Omental fat pad (tissue), 3 donors: ENCODE measurements at regions not wholly inside any gene's neighbourhood (a gene's known extent, or its start where the extent isn't known, plus 50 kb on each side); places are given as distances from the start of the nearest gene placed in this dataset.
"Not testable (repeated sequence)": the region's sequence is repeated elsewhere in the genome, so short reads cannot be mapped to it uniquely, and the experiment has no call there.

Experiments used
- ATAC-seq: fragments of 150-250 bp; one replicate; pipeline ENCODE4 v1.9.1; 2016; ENCODE audit warnings: mild to moderate bottlenecking, moderate library complexity; ENCODE audit not compliant: low FRiP score
- DNase-seq: peaks from one replicate; pipeline ENCODE4 v3.0.0-alpha.2; 2019; ENCODE audit warnings: low spot score
- TF ChIP-seq, protein P1 (sequence below), 3 donors: fragments of 450-650 bp; IDR thresholded peaks; one replicate each; pipeline ENCODE4 v1.5.1; 2016 to 2017; ENCODE audit warnings: antibody characterized with exemption in 3 of 3, mild to moderate bottlenecking in 3 of 3, moderate library complexity in 2 of 3

DNA sequence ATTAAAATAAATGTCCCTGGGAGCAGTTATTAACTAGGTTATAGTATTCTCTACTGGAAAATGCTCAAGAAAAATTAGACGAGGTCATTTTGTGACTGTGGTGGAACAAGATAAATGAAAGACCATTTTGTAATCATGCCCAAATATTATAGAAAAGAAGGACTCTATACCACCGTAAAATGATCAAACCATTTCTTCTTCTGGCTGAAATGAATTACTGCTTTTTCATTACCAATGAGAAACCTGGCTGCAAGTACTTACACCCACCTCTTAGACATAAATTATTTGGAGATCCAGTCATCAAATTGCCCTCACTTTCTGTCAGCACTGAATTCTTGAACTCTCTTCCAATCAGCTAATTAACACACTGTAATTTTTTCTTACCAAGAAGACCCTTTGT, 74.2 kb upstream of the FSIP2 start:
- DNase-seq (no peak), ATAC-seq (no peak)
- TF ChIP-seq, protein P1, sequence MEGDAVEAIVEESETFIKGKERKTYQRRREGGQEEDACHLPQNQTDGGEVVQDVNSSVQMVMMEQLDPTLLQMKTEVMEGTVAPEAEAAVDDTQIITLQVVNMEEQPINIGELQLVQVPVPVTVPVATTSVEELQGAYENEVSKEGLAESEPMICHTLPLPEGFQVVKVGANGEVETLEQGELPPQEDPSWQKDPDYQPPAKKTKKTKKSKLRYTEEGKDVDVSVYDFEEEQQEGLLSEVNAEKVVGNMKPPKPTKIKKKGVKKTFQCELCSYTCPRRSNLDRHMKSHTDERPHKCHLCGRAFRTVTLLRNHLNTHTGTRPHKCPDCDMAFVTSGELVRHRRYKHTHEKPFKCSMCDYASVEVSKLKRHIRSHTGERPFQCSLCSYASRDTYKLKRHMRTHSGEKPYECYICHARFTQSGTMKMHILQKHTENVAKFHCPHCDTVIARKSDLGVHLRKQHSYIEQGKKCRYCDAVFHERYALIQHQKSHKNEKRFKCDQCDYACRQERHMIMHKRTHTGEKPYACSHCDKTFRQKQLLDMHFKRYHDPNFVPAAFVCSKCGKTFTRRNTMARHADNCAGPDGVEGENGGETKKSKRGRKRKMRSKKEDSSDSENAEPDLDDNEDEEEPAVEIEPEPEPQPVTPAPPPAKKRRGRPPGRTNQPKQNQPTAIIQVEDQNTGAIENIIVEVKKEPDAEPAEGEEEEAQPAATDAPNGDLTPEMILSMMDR (IDR thresholded peaks at IDR 0.05) = no peak

DNA sequence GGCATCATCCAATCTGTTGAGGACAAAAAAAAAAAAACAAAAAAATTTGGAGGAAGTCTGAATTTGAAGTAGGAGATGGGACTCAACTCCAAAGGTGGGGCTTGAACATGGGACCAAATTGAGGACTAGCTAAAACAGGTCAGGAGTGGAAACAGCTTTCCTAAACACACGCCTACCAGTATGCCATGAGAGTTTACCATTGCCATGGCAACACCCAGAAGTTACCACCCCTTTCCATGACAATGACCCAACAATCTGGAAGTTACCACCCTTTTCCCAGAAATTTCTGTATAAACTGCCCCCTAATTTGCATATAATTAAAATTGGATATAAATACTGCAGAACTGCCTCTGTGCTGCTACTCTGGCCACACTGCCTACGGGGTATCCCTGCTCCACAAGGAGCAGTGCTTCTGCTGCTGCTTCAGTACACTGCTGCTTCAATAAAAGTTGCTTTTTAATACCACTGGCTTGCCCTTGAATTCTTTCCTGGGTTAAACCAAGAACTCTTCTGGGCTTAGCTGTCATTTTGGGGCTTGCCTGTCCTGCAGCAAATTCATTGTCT, 73.3 kb upstream of the FSIP2 start:
- DNase-seq (no peak), ATAC-seq (no peak)
- TF ChIP-seq, protein P1 (IDR thresholded peaks at IDR 0.05) = no peak

DNA sequence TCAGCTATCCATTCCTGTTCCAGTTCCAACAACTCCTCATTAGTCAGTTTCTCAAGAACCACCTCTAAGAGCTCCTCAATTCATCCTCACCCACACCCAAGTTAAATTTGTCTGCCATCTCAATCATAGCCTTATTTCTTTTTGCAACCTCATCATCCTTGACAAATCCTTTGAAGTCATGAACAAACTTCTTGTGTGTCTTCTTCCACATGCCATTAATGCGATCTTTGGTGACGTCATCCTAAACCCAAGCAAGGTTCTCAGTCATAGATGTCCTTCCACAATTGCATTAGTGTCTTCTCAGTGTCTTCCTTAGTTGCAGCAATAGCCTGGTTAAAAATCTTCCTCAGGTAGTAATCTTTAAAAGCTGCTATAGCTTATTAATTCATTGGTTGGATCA, 71.2 kb upstream of the FSIP2 start:
- ATAC-seq (no peak), DNase-seq (no peak)
- TF ChIP-seq, protein P1 (IDR thresholded peaks at IDR 0.05) = no peak

DNA sequence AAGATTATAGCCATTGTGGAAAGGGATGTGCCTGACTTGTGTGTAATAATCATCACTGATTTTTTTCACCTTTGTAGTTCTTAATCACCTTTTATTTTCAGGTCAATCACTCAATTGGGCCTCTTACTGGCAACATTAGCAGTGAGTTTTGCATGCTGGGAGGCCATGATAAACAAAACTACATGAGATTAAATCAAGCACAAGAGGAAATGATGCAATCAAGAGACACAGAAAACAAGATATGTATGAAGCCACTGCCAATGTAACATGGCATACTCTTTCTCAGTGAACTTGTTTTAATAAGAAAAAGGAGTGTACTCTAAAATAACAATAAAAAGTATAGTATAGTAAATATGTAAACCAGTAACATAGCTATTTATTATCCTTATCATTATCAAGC, 69.9 kb upstream of the FSIP2 start:
- no peak for ATAC-seq
- TF ChIP-seq, protein P1 (IDR thresholded peaks at IDR 0.05) = no peak
- DNase-seq = no peak

DNA sequence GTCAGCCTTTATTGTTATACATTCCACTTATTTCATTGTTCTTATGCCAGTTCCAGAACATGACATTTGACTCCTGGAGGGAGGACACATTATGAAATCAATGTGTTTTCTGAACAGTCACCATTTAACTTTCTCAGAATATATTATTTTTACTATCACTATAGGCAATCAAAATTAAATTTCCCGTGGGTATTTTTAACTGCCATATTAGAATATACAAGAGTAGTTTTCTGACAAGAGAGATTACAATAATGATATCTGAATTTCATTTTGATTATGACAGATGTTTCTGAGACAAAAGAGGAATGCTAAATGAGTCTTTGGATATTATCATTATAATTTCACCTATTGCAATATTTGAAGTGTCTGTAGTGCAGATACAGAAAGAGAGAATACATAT, 64.4 kb upstream of the FSIP2 start:
- ATAC-seq = no peak
- TF ChIP-seq, protein P1 (IDR thresholded peaks at IDR 0.05) = no peak
- no peak for DNase-seq

DNA sequence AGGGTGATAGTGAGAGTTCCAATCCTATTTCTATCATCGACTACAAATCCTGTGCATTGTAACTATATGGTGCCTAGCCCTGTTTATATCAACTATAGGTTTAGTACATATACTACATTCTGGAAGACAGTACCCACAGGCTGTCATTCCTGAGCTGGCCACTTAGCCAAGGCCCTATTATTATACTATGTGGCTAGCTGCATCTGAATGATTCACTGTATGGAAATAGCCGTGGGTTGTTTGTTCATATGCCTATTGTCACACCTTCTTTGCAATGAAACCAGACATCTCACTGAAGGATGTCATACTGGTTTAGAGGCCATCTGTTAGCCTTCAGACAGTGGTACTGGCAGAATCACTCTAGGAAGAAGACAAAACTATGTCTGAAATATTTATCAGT, 62.3 kb upstream of the FSIP2 start:
- TF ChIP-seq, protein P1 (IDR thresholded peaks at IDR 0.05) = no peak
- DNase-seq = no peak
- no peak for ATAC-seq

DNA sequence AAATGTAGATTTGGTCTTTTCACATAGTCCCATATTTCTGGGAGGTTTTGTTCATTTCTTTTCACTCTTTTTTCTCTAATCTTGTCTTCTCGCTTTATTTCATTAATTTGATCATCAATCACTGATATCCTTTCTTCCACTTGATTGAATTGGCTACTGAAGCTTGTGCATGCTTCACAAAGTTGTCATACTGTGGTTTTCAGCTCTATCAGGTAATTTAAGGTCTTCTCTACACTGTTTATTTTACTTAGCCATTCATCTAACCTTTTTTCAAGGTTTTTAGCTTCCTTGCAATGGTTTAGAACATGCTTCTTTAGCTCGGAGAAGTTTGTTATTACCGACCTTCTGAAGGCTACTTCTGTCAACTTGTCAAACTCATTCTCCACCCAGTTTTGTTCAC, 51.6 kb upstream of the FSIP2 start:
- ATAC-seq, DNase-seq: not testable (repeated sequence)

DNA sequence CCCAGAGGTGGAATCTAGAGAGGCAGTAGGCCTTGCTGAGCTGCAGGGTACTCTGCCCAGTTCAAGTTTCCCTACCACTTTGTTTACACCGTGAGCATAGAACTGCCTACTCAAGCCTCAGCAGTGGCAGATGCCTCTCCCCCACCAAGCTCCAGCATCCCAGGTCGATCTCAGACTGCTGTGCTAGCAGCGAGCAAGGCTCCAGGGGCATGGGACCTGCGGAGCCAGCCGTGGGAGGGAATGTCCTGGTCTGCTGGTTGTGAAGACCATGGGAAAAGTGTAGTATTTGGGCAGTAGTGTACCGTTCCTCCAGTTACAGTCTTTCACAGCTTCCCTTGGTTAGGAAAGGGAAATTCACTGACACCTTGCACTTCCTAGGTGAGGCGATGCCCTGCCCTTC, 50.6 kb upstream of the FSIP2 start:
- DNase-seq (no peak), ATAC-seq (no peak)
- TF ChIP-seq, protein P1 (IDR thresholded peaks at IDR 0.05) = no peak
